ENCODE measurements at regions not wholly inside any gene's neighbourhood (a gene's known extent, or its start where the extent isn't known, plus 50 kb on each side); places are given as distances from the start of the nearest gene placed in this dataset.

DNA sequence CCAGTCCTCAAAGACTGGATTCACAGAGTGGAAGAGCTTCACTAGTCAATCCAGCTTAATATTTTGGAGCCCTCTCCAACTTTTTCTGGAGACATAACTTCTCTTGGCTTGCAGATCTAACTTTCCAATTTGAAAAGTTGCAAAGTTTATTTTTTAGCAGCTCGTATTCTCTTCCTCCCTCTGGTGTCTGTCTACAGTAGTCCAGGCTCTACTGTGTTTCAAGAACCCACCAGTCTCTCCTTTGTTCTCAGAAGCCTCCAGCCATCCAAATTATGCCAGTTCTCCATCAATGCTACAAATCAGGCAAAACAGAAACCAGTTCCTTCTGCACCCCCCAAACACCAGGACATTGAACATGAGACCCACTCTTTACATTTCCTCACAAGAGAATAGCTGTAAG lies 376.1 kb upstream of the OPRM1 start:
- Histone ChIP-seq H3K56ac (ENCODE audit: extremely low read depth, insufficient read depth, low read length) (no peak overlapping the region), H3K4ac (ENCODE audit: low read depth, low read length) (no peak overlapping the region), H3K79me1 (ENCODE audit: low read depth in 1 of 2, low read length in 2 of 2) (no peaks in the 10 kb centered on the region), H3K36me3 (ENCODE audit: control insufficient read depth, insufficient read depth, low read length) (no peaks in the 10 kb centered on the region), H3K27ac (ENCODE audit: insufficient read depth, low read length) (no peak overlapping the region), H3K4me2 (ENCODE audit: low read depth, low read length) (no peak overlapping the region), H3K9me3 (ENCODE audit: control insufficient read depth, insufficient read depth, low read length) (peaks cover 2% of the 10 kb centered on the region), H4K20me1 (ENCODE audit: insufficient read depth, low read length) (no peaks in the 10 kb centered on the region), H3K4me1 (ENCODE audit: control insufficient read depth, insufficient read depth, low read length) (no peaks in the 10 kb centered on the region), H4K8ac (ENCODE audit: low read depth in 2 of 2, low read length in 2 of 2) (no peak overlapping the region), H2AK9ac (replicated peaks; ENCODE audit: low read depth, low read length, poor library complexity) (no peak overlapping the region), H3K14ac (replicated peaks; ENCODE audit: low read depth, low read length) (no peak overlapping the region), H3K9me1 (ENCODE audit: insufficient read depth, low read length) (no peaks in the 10 kb centered on the region), H3K4me3 (ENCODE audit: insufficient read depth, low read depth, low read length) (no peak overlapping the region), H2BK5ac (ENCODE audit: low read depth, low read length, poor library complexity, severe bottlenecking) (no peak overlapping the region), H4K91ac (ENCODE audit: insufficient read depth, low read depth, low read length) (no peak overlapping the region), H2BK120ac (ENCODE audit: low read depth, low read length) (no peak overlapping the region), H3K23ac (ENCODE audit: low read depth, low read length) (no peak overlapping the region), H3K27me3 (ENCODE audit: control insufficient read depth, insufficient read depth, low read length) (no peaks in the 10 kb centered on the region), H2BK15ac (ENCODE audit: low read depth, low read length) (no peak overlapping the region), H2BK20ac (ENCODE audit: low read depth, low read length) (no peak overlapping the region), H3K18ac (ENCODE audit: low read depth, low read length) (no peak overlapping the region), H4K5ac (ENCODE audit: low read depth, low read length) (no peak overlapping the region), H2AK5ac (ENCODE audit: low read depth, low read length) (no peak overlapping the region), H2AFZ (replicated peaks; ENCODE audit: low read length, poor library complexity) (no peak overlapping the region), H3K9ac (ENCODE audit: low read depth, low read length) (no peak overlapping the region)
- in situ Hi-C loops (cut with MboI; ENCODE audit: low sequenced_read_pairs) (no loop called here), intact Hi-C loops (cut with micrococcal nuclease) (no loop called here), dilution Hi-C loops (cut with HindIII; ENCODE audit: low sequenced_read_pairs, unreplicated experiment) (no loop called here)
- no CpG with 5 or more reads among the region's 1 CpG for WGBS, 2 experiments (ENCODE audit: extremely low coverage in 2 of 2, insufficient read length in 1 of 2)
- ChIA-PET POLR2A (ENCODE audit: unreplicated experiment) (no interaction called here), CTCF (no interaction called here)
- TF ChIP-seq POLR2A (IDR thresholded peaks at IDR 0.05; ENCODE audit: low read depth, low read length) (no peak), FOS (IDR thresholded peaks at IDR 0.05; ENCODE audit: low read depth, low read length) (no peak), CEBPB (IDR thresholded peaks at IDR 0.05; ENCODE audit: low read depth, low read length) (no peak), MXI1 (IDR thresholded peaks at IDR 0.05; ENCODE audit: borderline replicate concordance, low read depth, low read length) (no peak), BHLHE40 (IDR thresholded peaks at IDR 0.05; ENCODE audit: low read depth, low read length) (no peak), NFE2L2 (IDR thresholded peaks at IDR 0.05; ENCODE audit: low read depth, low read length) (no peak), RCOR1 (IDR thresholded peaks at IDR 0.05; ENCODE audit: insufficient replicate concordance, low read length) (no peak), RFX5 (IDR thresholded peaks at IDR 0.05; ENCODE audit: low read depth, low read length) (no peak), CHD1 (IDR thresholded peaks at IDR 0.05; ENCODE audit: low read depth, low read length) (no peak), RAD21 (IDR thresholded peaks at IDR 0.05; ENCODE audit: low read length) (no peak), SMC3 (IDR thresholded peaks at IDR 0.05; ENCODE audit: low read depth, low read length) (no peak), MAZ (IDR thresholded peaks at IDR 0.05; ENCODE audit: borderline replicate concordance, low read depth, low read length) (no peak), MAFK (IDR thresholded peaks at IDR 0.05; ENCODE audit: low read depth, low read length) (no peak)
- TF ChIP-seq, protein P1, sequence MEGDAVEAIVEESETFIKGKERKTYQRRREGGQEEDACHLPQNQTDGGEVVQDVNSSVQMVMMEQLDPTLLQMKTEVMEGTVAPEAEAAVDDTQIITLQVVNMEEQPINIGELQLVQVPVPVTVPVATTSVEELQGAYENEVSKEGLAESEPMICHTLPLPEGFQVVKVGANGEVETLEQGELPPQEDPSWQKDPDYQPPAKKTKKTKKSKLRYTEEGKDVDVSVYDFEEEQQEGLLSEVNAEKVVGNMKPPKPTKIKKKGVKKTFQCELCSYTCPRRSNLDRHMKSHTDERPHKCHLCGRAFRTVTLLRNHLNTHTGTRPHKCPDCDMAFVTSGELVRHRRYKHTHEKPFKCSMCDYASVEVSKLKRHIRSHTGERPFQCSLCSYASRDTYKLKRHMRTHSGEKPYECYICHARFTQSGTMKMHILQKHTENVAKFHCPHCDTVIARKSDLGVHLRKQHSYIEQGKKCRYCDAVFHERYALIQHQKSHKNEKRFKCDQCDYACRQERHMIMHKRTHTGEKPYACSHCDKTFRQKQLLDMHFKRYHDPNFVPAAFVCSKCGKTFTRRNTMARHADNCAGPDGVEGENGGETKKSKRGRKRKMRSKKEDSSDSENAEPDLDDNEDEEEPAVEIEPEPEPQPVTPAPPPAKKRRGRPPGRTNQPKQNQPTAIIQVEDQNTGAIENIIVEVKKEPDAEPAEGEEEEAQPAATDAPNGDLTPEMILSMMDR (conservative IDR thresholded peaks at IDR 0.05; ENCODE audit: low read depth, low read length), result no peak
- TF ChIP-seq, protein P2, sequence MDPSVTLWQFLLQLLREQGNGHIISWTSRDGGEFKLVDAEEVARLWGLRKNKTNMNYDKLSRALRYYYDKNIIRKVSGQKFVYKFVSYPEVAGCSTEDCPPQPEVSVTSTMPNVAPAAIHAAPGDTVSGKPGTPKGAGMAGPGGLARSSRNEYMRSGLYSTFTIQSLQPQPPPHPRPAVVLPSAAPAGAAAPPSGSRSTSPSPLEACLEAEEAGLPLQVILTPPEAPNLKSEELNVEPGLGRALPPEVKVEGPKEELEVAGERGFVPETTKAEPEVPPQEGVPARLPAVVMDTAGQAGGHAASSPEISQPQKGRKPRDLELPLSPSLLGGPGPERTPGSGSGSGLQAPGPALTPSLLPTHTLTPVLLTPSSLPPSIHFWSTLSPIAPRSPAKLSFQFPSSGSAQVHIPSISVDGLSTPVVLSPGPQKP (IDR thresholded peaks at IDR 0.05; ENCODE audit: borderline replicate concordance, low read depth, low read length), result no peak
- TF ChIP-seq, protein P3, sequence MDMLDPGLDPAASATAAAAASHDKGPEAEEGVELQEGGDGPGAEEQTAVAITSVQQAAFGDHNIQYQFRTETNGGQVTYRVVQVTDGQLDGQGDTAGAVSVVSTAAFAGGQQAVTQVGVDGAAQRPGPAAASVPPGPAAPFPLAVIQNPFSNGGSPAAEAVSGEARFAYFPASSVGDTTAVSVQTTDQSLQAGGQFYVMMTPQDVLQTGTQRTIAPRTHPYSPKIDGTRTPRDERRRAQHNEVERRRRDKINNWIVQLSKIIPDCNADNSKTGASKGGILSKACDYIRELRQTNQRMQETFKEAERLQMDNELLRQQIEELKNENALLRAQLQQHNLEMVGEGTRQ (IDR thresholded peaks at IDR 0.05; ENCODE audit: low read depth, low read length), result no peak
- DNase-seq (no peak), ATAC-seq (ENCODE audit: low read depth) (no peak)
- BruUV-seq (replicated peaks), result no TSS peak
